ENCODE measurements at regions not wholly inside any gene's neighbourhood (a gene's known extent, or its start where the extent isn't known, plus 50 kb on each side); places are given as distances from the start of the nearest gene placed in this dataset.

DNA sequence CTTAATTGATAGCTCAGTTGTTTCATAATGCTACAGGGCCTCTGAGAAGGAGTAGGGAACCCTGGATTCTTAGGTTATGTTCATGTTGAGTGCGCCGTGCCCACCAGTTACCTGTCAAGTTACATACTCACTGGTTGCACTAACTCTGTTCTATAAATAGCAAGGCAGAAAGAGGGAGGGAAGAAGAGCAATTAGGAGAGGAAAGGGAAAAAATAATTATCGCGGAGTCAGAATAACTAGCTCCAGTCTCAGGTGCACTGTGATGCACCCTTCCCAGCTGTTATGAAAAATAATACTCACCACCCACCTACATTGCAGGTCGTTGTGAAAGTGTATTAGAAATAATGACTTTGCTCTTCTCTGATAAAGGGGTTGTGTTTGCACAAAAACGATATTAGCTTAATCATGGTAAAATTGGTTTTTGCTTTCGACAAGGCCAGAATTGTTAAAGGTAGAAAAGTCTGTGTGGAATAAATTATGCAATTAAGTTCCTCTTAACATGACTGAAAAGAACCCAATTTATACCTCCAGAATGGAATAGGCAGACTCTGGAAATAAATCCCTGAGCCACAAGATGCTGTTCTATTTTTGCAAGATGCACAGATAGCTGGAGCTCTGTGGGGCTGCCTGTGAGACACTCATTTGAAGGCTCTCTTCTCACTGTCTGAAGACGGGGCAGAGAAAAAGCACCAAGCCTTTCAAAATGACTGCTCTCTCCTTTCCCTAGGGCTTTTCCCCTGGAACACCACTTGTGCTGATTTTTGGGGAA is 137.6 kb upstream of the PITRM1 start:
- DNase-seq (ENCODE audit: low read depth), result no peak

GRCh38 chr10:3306050-3306449 is 133.5 kb upstream of the PITRM1 start:
- DNase-seq (ENCODE audit: low read depth), result no peak

DNA sequence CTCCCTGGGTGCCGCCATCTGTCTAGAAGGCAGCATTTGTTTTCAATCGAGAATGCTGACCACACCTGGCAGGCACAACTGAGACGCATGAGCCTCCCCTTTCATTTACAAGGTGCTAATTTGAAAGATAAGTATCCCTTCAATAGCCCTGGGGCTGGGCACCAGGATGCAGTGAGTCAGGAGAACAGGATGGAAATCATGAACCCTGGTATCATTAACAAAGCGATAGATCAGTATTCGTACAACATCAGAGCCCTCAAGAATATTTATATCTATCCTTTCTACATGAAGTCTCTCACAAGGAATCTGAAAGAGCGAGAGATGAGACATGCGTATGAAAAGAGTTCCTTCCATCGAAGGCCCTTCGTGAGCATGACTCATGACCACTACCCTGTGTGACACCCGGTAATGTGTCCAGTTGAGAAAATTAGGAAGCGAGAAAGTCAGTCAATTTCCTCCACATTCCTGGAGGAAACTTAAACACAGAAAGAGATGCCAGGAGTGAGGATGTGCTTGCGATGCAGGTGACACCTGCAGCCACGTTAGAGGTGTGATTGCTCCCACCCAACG is 123.1 kb upstream of the PITRM1 start:
- no peak for DNase-seq (ENCODE audit: low read depth)

DNA sequence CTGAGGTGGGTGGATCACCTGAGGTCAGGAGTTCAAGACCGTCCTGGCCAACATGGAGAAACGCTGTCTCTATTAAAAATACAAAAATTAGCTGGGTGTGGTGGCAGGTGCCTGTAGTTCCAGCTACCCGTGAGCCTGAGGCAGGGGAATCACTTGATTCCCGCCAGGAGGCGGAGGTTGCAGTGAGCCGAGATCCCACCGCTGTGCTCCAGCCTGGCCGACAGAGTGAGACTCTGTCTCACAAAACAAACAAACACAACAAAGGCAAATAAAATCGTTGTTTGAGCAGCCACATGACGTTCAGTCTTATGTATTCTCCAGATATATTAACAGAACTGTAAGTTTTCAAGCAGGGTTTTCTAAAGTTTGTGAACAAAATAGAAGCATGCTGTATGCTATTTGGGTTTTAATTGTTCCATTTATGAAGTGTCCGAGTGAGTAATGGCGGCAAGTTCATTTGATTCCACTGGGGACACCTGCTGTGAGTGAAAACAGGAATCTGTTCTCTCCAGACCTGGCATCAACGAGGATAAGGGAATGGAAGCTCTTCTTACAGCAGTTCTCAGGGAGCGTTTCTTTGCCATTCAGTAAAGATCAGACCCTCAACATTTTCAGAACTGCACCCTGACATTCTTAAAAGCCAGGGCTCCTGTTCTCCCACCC is 122.5 kb upstream of the PITRM1 start:
- DNase-seq (ENCODE audit: low read depth), result no peak

- no peak for DNase-seq (ENCODE audit: low read depth)
Measured at GRCh38 chr10:3293581-3294431, 121.2 kb upstream of the PITRM1 start.

DNA sequence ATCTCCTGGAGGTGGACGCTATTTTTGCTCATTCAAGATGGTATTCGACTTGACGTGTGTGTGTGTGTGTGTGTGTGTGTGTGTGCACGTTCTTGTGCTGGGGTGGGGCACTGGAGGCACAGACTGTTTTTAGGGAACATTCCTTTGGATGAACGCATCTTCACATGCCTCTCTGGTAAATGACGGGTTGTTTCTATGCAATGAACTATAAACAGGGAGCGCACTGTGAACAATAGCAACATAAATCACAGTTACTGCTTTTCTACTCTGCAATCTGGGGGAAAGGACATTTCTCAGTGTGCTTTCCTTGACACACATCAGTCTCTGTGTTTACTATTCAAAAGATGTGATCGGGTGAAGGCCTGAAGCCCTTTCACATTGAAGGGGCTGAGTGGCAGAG is 120.1 kb upstream of the PITRM1 start:
- DNase-seq (ENCODE audit: low read depth), result no peak

DNA sequence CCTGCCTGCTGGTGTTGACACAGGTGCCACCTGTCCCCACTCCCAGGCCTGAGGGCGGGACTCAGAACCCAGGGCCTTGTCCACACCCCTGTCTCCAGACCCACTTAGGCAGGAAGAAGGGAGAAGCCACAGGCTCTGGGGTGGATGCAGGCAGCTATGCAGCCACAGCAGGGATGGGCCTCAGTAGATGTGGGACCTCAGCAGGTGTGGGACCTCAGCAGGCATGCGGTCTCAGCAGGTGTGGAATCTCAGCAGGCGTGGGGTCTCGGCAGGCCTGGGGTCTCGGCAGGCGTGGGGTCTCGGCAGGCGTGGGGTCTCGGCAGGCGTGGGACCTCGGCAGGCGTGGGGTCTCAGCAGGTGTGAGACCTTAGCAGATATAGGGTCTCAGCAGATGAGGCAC is 118.0 kb upstream of the PITRM1 start:
- no peak for DNase-seq (ENCODE audit: low read depth)

DNA sequence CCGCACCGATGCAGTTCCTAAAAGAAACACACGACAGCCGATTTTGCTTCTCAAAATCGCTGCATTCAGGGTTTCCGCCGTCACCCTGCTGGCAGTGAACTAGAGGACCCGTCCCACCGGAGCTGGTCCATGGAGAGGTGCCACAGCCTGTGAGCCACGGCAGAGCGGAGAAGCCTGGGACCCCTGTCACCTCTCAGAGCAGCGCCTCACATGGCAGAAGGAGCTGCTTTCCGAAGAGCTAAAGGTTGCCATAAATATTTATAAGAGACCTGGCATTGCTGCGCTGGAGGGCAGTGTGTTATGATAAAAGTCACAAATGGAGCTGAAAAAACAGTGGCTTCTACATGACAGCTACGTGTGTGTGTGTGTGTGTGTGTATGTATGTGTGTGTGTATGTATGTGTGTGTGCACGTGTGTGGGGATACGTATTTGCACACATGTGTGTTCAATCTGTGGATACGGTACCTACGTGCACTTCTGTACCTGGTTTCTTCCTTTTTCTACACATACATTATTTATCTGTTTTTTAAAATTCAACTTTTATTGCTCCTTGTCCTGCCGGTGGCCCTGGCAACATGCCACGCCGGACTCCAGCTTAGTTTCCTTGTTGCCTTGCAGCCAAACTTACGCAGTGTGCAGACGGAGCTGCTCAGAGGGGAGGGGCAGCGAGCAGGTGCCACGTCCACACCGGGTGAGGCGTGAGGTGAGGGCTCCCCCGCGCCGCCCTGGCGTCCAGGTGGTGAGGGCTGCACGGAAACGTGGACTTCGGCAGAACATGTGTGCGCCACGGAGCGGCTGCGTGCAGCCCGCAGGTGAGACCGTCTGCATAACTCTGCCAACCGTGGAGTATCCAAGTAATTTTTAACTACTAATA is 115.2 kb upstream of the PITRM1 start:
- DNase-seq (ENCODE audit: low read depth), result no peak

DNA sequence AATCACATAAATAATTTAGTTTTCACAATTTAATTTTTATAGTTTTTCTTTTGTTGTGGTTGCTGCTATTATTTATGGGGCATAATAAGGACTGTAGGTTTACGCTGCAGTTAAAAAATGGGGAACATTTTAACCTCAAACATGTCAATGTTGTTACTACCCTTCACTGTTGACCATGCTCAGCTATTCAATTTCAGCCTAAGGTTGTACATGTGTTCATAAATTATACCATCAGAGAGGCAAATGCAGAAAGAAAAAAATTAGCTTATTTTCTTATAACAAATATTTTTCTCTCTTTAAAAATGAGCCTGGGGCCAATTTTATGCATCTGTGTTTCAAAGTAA is 110.1 kb upstream of the PITRM1 start:
- DNase-seq (ENCODE audit: low read depth), result no peak

GRCh38 chr10:3281941-3282673 is 109.5 kb upstream of the PITRM1 start:
- DNase-seq (ENCODE audit: low read depth), result no peak

DNA sequence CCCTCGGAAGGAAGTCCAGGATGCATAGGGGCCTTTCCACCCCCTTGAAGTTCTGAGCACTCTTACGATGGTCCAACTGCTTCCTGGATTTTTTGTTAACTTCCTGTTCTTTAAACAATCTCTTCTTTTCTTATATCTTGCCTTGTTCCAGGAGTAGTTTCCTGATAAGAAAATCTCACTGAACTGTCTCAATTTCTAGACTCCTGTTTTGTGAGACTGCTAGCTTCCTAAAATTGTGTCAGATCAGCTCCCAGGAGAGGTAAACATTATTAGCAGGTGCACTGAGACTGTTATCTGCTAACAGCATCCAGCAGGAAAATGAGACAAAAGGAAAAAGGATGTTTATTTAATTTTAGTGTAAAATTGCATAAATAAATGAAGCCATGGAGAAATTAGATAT is 106.2 kb upstream of the PITRM1 start:
- DNase-seq (ENCODE audit: low read depth), result no peak

DNA sequence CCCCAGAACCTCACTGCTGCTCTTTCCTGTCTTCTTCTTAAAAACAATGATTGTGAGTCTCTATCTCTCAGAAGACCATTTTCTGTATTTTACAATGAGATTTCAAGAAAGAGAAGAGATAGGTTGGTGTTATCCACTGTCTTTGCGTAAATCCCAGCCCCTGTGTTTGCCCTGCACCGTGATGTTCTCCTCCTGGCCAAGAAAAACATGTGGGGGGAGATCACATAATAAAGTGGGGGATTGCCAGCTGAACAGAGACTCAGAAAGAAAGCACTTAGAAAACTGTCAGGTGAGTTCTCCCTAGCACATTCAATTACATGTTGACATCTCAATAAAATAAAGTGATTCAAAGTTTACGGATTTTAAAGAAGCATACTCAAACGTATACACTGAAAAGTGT is 105.0 kb upstream of the PITRM1 start:
- no peak for DNase-seq (ENCODE audit: low read depth)

- no peak for DNase-seq (ENCODE audit: low read depth)
Measured at GRCh38 chr10:3274414-3274813, 101.8 kb upstream of the PITRM1 start.

DNA sequence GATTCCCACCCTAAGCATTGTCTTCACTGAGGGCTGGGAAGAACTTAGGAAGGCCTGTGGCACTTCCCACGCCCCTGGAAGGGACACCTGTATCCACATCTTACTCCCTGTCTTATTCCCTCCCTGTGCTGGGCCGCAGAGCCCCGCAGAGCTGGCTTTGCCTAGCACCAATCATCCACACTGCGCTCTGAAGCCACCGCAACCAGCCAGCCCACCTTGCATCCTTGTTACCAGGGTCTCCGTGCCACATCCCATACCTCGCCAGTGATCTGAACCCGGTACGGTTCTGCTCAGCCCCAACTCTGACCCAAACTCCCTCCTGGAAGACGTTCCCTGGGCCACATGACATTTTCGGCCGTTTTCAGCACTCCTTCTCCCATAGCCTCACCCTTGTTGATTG is 101.4 kb upstream of the PITRM1 start:
- no peak for DNase-seq (ENCODE audit: low read depth)

GRCh38 chr10:3272300-3272699 is 99.7 kb upstream of the PITRM1 start:
- no peak for DNase-seq (ENCODE audit: low read depth)

DNA sequence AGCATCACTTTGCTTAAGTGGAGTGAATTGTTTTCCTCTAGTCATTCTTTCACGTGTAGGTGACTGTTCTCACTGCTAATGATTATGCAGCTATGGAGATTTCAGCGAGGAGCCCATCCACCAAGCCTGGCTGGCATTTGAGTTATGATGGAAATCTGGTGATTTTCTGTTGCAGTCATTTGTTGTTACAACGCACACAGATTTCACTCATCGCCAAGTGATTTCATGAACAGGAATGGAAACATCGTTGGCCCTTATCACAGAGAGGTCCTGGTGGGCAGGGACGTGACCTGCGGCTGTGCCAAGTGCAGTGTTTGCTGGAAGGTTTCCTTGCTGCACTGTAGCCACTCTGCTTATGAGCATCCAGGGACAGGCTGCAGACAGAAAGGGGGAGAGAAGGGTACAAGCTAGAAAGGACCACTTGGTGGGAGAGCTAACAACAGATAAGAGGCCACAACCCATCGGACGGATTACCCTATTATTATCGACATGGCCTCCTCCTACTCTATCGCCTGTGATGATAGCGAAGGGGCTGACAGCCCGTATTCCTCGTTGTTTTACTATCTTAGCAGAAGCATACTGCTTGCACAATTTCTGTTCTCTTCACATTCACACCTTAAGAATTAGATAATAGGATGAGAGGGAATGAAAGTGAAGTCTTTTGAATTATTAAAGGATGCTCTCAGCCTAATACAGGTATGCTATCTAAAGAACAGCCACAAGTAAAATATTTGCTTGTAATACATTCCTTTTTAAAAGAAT is 99.0 kb upstream of the PITRM1 start:
- no peak for DNase-seq (ENCODE audit: low read depth)

DNA sequence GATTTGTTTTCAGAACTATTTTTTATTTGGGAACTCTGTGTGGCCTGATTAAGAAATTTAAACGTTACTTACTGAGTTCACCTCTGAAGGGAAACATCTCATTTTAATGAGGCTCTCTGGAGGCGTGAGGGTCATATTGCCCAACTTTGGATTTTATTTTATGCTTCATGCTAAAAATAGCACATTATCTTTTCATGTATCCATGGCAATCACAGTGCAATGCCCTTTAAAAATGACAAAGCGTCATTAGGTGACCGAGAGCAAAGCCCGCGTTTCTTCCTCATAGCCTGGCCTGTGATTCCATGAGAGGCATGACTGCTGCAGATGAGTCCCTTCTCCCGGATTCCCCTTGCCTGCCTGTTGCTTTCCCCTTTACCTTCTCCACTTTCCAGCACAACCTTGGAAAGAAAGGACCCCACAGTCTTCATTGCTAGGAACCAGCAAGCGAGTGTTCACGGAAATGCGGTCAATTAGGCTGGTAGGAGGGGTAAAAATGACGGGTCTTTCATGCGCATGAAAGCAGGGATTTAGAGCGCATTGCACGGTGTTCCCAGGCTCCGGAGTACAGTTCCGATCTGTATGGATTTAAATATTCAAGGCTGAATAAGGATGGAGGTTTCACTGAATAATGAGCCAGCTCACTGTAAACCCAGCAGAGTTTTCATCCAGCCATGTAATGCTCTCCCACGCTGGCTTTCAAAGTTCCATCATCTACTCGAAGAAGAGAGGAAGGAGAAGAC is 98.2 kb upstream of the PITRM1 start:
- DNase-seq (ENCODE audit: low read depth), result no peak

GRCh38 chr10:3268025-3268424 is 95.4 kb upstream of the PITRM1 start:
- DNase-seq (ENCODE audit: low read depth), result no peak

GRCh38 chr10:3265088-3265487 is 92.5 kb upstream of the PITRM1 start:
- no peak for DNase-seq (ENCODE audit: low read depth)

Measured in activated T-cell treated with anti-CD3 and anti-CD28 coated beads for 48 hours (primary cell).